ENCODE measurements at regions not wholly inside any gene's neighbourhood (a gene's known extent, or its start where the extent isn't known, plus 50 kb on each side); places are given as distances from the start of the nearest gene placed in this dataset.

GRCh38 chr3:61311044-61311443, 59.8 kb upstream of the FHIT start:
- H3K4me3 ChIP-seq (ENCODE audit: low read depth, low read length, poor library complexity, severe bottlenecking): no peak overlapping the region
- no peaks in the 10 kb centered on the region for H3K4me1 ChIP-seq (ENCODE audit: insufficient read depth, low read length, poor library complexity, severe bottlenecking)
- ChIA-PET POLR2A (ENCODE audit: low non-redundant PET) (no interaction called here), CTCF (no interaction called here)
- no TSS peak for BruUV-seq (replicated peaks)
- intact Hi-C loops (cut with micrococcal nuclease; ENCODE audit: unreplicated experiment): no loop called here
- no peak for TF ChIP-seq CTCF (conservative IDR thresholded peaks at IDR 0.05; ENCODE audit: low read depth, low read length)
- no peak for TF ChIP-seq EZH2 (IDR thresholded peaks at IDR 0.05; ENCODE audit: borderline replicate concordance, low read depth, low read length, poor library complexity, severe bottlenecking)
- no peaks in the 10 kb centered on the region for H3K36me3 ChIP-seq (ENCODE audit: insufficient read depth, low read length, poor library complexity, severe bottlenecking)
- H3K27me3 ChIP-seq (replicated peaks; ENCODE audit: insufficient read depth, low read depth, low read length, poor library complexity): no peaks in the 10 kb centered on the region
- H3K27ac ChIP-seq (ENCODE audit: low read depth, low read length, poor library complexity, severe bottlenecking): no peak overlapping the region
- H3K9me3 ChIP-seq (ENCODE audit: low read depth, low read length, poor library complexity, severe bottlenecking): no peaks in the 10 kb centered on the region
- no peak for DNase-seq (ENCODE audit: low spot score)

- BruUV-seq (replicated peaks): no TSS peak
- H3K9me3 ChIP-seq (ENCODE audit: low read depth, low read length, poor library complexity, severe bottlenecking): no peaks in the 10 kb centered on the region
- H3K27me3 ChIP-seq (replicated peaks; ENCODE audit: insufficient read depth, low read depth, low read length, poor library complexity): no peaks in the 10 kb centered on the region
- no peak for DNase-seq (ENCODE audit: low spot score)
- H3K4me1 ChIP-seq (ENCODE audit: insufficient read depth, low read length, poor library complexity, severe bottlenecking): no peaks in the 10 kb centered on the region
- H3K27ac ChIP-seq (ENCODE audit: low read depth, low read length, poor library complexity, severe bottlenecking): no peak overlapping the region
- intact Hi-C loops (cut with micrococcal nuclease; ENCODE audit: unreplicated experiment): no loop called here
- ChIA-PET CTCF (no interaction called here), POLR2A (ENCODE audit: low non-redundant PET) (no interaction called here)
- TF ChIP-seq EZH2 (IDR thresholded peaks at IDR 0.05; ENCODE audit: borderline replicate concordance, low read depth, low read length, poor library complexity, severe bottlenecking) (no peak), CTCF (conservative IDR thresholded peaks at IDR 0.05; ENCODE audit: low read depth, low read length) (no peak)
- no peaks in the 10 kb centered on the region for H3K36me3 ChIP-seq (ENCODE audit: insufficient read depth, low read length, poor library complexity, severe bottlenecking)
- H3K4me3 ChIP-seq (ENCODE audit: low read depth, low read length, poor library complexity, severe bottlenecking): no peak overlapping the region
These were observed 64.6 kb upstream of the FHIT start for GRCh38 chr3:61315871-61316270.

- no peaks in the 10 kb centered on the region for H3K36me3 ChIP-seq (ENCODE audit: insufficient read depth, low read length, poor library complexity, severe bottlenecking)
- H3K9me3 ChIP-seq (ENCODE audit: low read depth, low read length, poor library complexity, severe bottlenecking): no peaks in the 10 kb centered on the region
- H3K27me3 ChIP-seq (replicated peaks; ENCODE audit: insufficient read depth, low read depth, low read length, poor library complexity): no peaks in the 10 kb centered on the region
- BruUV-seq (replicated peaks): no TSS peak
- intact Hi-C loops (cut with micrococcal nuclease; ENCODE audit: unreplicated experiment): no loop called here
- no peak for DNase-seq (ENCODE audit: low spot score)
- H3K4me1 ChIP-seq (ENCODE audit: insufficient read depth, low read length, poor library complexity, severe bottlenecking): no peaks in the 10 kb centered on the region
- TF ChIP-seq CTCF (conservative IDR thresholded peaks at IDR 0.05; ENCODE audit: low read depth, low read length): no peak
- TF ChIP-seq EZH2 (IDR thresholded peaks at IDR 0.05; ENCODE audit: borderline replicate concordance, low read depth, low read length, poor library complexity, severe bottlenecking): no peak
- ChIA-PET CTCF (no interaction called here), POLR2A (ENCODE audit: low non-redundant PET) (no interaction called here)
- H3K4me3 ChIP-seq (ENCODE audit: low read depth, low read length, poor library complexity, severe bottlenecking): no peak overlapping the region
- no peak overlapping the region for H3K27ac ChIP-seq (ENCODE audit: low read depth, low read length, poor library complexity, severe bottlenecking)
These were observed 71.8 kb upstream of the FHIT start for GRCh38 chr3:61323094-61323493.

Measured in A673 (cell line).